Prostate gland (tissue), 2 donors: ENCODE measurements at regions not wholly inside any gene's neighbourhood (a gene's known extent, or its start where the extent isn't known, plus 50 kb on each side); places are given as distances from the start of the nearest gene placed in this dataset.

Experiments
- DNase-seq: peaks from one replicate; pipeline ENCODE4 v3.0.0-alpha.2; 2019; ENCODE audit warnings: low spot score
- H3K27ac ChIP-seq, 2 donors: fragments of 200-600 bp; sonication (generic); 2 replicates each; pipeline ENCODE4 v1.5.1; 2017 to 2019
- H3K27me3 ChIP-seq: fragments of 200-600 bp; sonication (generic); replicated peaks from 2 replicates; pipeline ENCODE4 v1.5.1; 2019; ENCODE audit not compliant: insufficient read depth
- H3K36me3 ChIP-seq, 2 donors: fragments of 200-600 bp; sonication (generic); 1 replicate in 1 of 2; 2 replicates in 1 of 2; pipeline versions ENCODE4 v1.5.1 to v1.8.1; 2017 to 2019
- H3K4me1 ChIP-seq: fragments of 200-600 bp; sonication (generic); replicated peaks from 2 replicates; pipeline ENCODE4 v1.5.1; 2019
- H3K4me3 ChIP-seq, 2 donors: fragments of 200-600 bp; sonication (generic); 2 replicates each; pipeline ENCODE4 v1.5.1; 2017 to 2019
- H3K9me3 ChIP-seq: fragments of 200-600 bp; sonication (generic); 2 replicates; pipeline ENCODE4 v1.5.1; 2017
- POLR2A ChIP-seq: fragments of 450-650 bp; IDR thresholded peaks from one replicate; pipeline ENCODE4 v1.6.1; 2016; ENCODE audit warnings: antibody characterized with exemption, mild to moderate bottlenecking
- POLR2AphosphoS5 ChIP-seq: sonication (generic); formaldehyde crosslinking; IDR thresholded peaks from one replicate; pipeline ENCODE4 v1.6.1; 2017; ENCODE audit warnings: antibody characterized with exemption
- WGBS: methylation state at CpG from one replicate; pipeline ENCODE4 v1.1.5; 2018; 5-methylcytosine and 5-hydroxymethylcytosine counted together
- intact Hi-C: fragments of 100-400 bp; cut with DNase I; formaldehyde crosslinking; loops from one replicate; pipeline ENCODE4 v1.14.2; 2022
- TF ChIP-seq, protein P1 (sequence below), 4 experiments: fragments of 200-600 bp in 2 of 4; fragments of 450-650 bp in 2 of 4; sonication (generic) in 2 of 4; IDR thresholded peaks; 1 replicate in 3 of 4; 2 replicates in 1 of 4; pipeline ENCODE4 v1.5.1; 2016 to 2019; ENCODE audit warnings: antibody characterized with exemption in 4 of 4, mild to moderate bottlenecking in 2 of 4, moderate library complexity in 2 of 4

DNA sequence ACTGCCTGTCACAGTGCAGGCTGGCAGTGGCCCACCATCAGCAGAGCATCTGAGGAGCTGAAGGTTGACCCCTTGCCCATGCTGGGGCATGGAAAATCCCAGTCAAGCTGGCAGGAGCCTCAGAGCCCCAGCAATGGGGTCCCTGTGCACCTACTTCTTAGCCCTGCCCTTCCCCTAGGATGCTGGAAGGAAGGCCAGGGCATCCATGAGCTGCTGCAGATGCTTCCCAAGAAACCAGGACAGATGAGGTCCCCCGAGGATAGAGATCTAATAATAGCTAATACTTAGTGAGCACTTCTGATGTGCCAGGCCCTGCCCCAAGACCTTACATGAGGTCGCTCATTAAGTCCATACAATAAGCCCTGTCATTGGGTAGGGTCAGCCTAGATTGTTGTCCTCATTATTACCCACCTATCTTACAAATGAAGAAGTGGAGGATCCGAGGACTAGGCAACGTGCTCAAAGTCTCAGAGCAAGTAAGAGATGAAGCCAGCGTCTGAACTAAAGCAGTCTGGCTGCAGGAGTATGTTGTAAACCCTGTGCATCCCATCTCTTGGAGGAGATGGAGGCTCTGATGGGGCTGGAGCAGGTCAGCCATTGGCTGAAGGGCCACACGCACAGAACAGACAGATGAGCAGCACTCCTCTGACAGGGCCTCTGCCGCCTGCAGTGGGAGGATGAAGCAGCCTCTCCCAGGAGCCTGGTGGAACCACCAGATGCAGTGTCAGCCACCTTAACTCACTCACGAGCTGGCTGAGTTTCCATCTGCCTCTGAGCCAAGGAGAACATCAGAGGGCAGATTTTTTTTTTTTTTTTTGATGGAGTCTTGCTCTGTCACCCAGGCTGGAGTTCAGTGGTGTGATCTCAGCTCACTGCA lies 175.4 kb downstream of the WSCD1 start:
- H3K27me3 ChIP-seq = no peaks in the 10 kb centered on the region
- no peaks in the 10 kb centered on the region for H3K9me3 ChIP-seq
- no peak for TF ChIP-seq POLR2A
- TF ChIP-seq POLR2AphosphoS5 = no peak
- TF ChIP-seq, protein P1, sequence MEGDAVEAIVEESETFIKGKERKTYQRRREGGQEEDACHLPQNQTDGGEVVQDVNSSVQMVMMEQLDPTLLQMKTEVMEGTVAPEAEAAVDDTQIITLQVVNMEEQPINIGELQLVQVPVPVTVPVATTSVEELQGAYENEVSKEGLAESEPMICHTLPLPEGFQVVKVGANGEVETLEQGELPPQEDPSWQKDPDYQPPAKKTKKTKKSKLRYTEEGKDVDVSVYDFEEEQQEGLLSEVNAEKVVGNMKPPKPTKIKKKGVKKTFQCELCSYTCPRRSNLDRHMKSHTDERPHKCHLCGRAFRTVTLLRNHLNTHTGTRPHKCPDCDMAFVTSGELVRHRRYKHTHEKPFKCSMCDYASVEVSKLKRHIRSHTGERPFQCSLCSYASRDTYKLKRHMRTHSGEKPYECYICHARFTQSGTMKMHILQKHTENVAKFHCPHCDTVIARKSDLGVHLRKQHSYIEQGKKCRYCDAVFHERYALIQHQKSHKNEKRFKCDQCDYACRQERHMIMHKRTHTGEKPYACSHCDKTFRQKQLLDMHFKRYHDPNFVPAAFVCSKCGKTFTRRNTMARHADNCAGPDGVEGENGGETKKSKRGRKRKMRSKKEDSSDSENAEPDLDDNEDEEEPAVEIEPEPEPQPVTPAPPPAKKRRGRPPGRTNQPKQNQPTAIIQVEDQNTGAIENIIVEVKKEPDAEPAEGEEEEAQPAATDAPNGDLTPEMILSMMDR (IDR thresholded peaks at IDR 0.05) = no peak
- H3K4me3 ChIP-seq = no peak overlapping the region
- no peak for DNase-seq
- WGBS = 77% methylated on average over 8 of the region's 8 CpGs
- H3K27ac ChIP-seq = no peak overlapping the region
- no peaks in the 10 kb centered on the region for H3K36me3 ChIP-seq
- H3K4me1 ChIP-seq = no peaks in the 10 kb centered on the region
- intact Hi-C loops = no loop called here

DNA sequence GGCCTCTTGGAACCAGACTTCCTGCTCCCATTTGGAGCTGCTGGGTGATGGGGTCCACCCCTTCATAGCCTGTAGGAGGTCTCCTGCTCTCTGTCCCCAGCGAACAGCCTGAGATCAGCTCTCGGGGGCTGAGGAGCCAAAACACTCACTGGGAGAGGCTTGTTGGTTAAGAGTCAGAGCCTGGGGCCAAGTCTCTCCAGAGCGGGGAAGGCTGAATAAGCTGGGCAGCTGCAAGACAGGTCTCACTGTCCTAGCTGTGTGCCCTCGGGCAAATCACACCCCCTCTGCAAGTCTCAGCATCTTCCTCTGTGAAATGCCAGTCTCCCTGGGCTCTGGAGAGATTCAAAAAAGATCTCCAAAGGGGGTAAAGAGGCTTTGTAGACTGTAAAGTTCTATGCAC lies 174.6 kb downstream of the WSCD1 start:
- no peaks in the 10 kb centered on the region for H3K36me3 ChIP-seq
- H3K9me3 ChIP-seq = no peaks in the 10 kb centered on the region
- no peak overlapping the region for H3K4me3 ChIP-seq
- intact Hi-C loops = no loop called here
- no peak overlapping the region for H3K27ac ChIP-seq
- WGBS = 28% methylated on average over 4 of the region's 4 CpGs
- no peaks in the 10 kb centered on the region for H3K4me1 ChIP-seq
- H3K27me3 ChIP-seq = no peaks in the 10 kb centered on the region
- DNase-seq = no peak
- TF ChIP-seq, protein P1 (IDR thresholded peaks at IDR 0.05) = no peak
- TF ChIP-seq POLR2A (no peak), POLR2AphosphoS5 (no peak)

GRCh38 chr17:6244253-6244652 lies 174.1 kb downstream of the WSCD1 start:
- intact Hi-C loops = no loop called here
- 37% methylated on average over 5 of the region's 5 CpGs for WGBS
- no peak for TF ChIP-seq POLR2AphosphoS5
- TF ChIP-seq, protein P1 (IDR thresholded peaks at IDR 0.05) = no peak
- no peak for TF ChIP-seq POLR2A
- Histone ChIP-seq H3K4me3 (no peak overlapping the region), H3K36me3 (no peaks in the 10 kb centered on the region), H3K4me1 (no peaks in the 10 kb centered on the region), H3K27ac (no peak overlapping the region), H3K9me3 (no peaks in the 10 kb centered on the region), H3K27me3 (no peaks in the 10 kb centered on the region)
- no peak for DNase-seq

DNA sequence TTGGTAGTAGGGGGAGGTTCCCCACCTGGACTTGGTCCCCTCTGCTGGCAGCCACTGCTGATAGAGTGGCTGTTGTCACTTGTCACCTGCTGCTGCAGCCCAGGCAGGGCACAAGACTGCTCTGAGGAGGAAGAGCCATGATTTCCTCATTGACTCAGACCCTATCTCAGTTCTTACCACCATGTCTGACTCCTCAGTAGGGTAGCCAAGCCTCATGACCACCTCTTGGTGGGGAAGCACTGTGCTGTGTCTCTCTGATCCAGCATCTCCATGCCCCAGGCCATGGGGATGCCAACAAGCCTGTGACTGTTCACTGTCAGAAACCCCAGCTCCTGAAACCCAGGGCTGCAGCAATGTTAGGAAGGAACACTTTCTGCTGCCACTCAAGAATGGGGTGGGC lies 173.0 kb downstream of the WSCD1 start:
- Histone ChIP-seq H3K9me3 (no peaks in the 10 kb centered on the region), H3K27me3 (no peaks in the 10 kb centered on the region), H3K36me3 (no peaks in the 10 kb centered on the region), H3K4me3 (no peak overlapping the region), H3K27ac (no peak overlapping the region), H3K4me1 (no peaks in the 10 kb centered on the region)
- intact Hi-C loops = no loop called here
- no peak for DNase-seq
- TF ChIP-seq POLR2AphosphoS5 = no peak
- no peak for TF ChIP-seq POLR2A
- TF ChIP-seq, protein P1 (IDR thresholded peaks at IDR 0.05) = no peak

DNA sequence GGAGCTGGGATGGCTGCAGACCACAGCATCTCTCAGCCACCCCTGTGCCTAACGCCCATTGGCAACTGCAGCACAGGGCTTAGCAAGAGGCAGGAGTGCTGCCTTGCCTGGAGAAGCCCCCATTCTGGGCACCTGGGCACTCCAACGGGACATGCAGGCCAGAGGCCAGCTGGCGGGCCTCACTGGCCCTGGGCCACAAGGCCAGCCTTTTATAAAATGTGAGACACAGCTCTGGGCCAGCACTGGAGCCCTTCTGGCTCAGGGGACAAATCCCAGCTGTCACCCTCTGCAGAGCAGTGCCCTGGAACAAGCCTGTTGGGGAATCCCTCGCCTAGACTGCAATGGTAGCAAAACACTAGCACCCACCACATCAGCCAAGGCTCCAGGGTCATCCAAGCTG lies 171.8 kb downstream of the WSCD1 start:
- Histone ChIP-seq H3K4me3 (no peak overlapping the region), H3K9me3 (no peaks in the 10 kb centered on the region), H3K36me3 (no peaks in the 10 kb centered on the region), H3K27me3 (no peaks in the 10 kb centered on the region), H3K4me1 (no peaks in the 10 kb centered on the region), H3K27ac (no peak overlapping the region)
- no peak for DNase-seq
- WGBS = 53% methylated on average over 4 of the region's 4 CpGs
- intact Hi-C loops = no loop called here
- TF ChIP-seq POLR2A (no peak), POLR2AphosphoS5 (no peak)
- TF ChIP-seq, protein P1 (IDR thresholded peaks at IDR 0.05) = no peak
